Keratinocyte (primary cell): ENCODE measurements at regions not wholly inside any gene's neighbourhood (a gene's known extent, or its start where the extent isn't known, plus 50 kb on each side); places are given as distances from the start of the nearest gene placed in this dataset.

Source experiments
- DNase-seq: peaks from one replicate; pipeline ENCODE4 v3.0.0-alpha.2; 2011; ENCODE audit warnings: low read depth, missing footprints, low spot score
- FAIRE-seq: peaks from 2 replicates; lab custom pipeline; 2011; peaks lifted over from hg19 to GRCh38; lab: Jason Lieb, UNC
- H2AFZ ChIP-seq: 2 replicates; pipeline ENCODE4 v1.6.0; 2012; ENCODE audit warnings: low read length, control low read depth, inconsistent platforms; ENCODE audit not compliant: control insufficient read depth
- H3K27ac ChIP-seq: 2 replicates; pipeline ENCODE4 v1.5.1; 2011; ENCODE audit warnings: low read length; ENCODE audit not compliant: control insufficient read depth, insufficient read depth
- H3K27me3 ChIP-seq: 3 replicates; pipeline ENCODE4 v1.6.0; 2011; ENCODE audit warnings: low read length; ENCODE audit not compliant: control insufficient read depth, insufficient read depth; ENCODE audit errors: extremely low read depth
- H3K36me3 ChIP-seq, 2 experiments: 2 replicates in 1 of 2; 3 replicates in 1 of 2; pipeline ENCODE4 v1.5.1; 2011; ENCODE audit warnings: low read length in 2 of 2, mild to moderate bottlenecking in 1 of 2; ENCODE audit not compliant: control insufficient read depth in 2 of 2, insufficient read depth in 2 of 2; ENCODE audit errors: extremely low read depth in 1 of 2
- H3K4me1 ChIP-seq: 3 replicates; pipeline ENCODE4 v1.5.1; 2011; ENCODE audit warnings: low read length; ENCODE audit not compliant: control insufficient read depth, insufficient read depth; ENCODE audit errors: extremely low read depth
- H3K4me2 ChIP-seq: 3 replicates; pipeline ENCODE4 v1.6.0; 2011; ENCODE audit warnings: low read depth, low read length; ENCODE audit not compliant: control insufficient read depth, insufficient read depth; ENCODE audit errors: extremely low read depth
- H3K4me3 ChIP-seq, 3 experiments: fragments of 200-600 bp in 1 of 3; sonication (generic) in 1 of 3; 2 replicates in 2 of 3; 3 replicates in 1 of 3; pipeline ENCODE4 v1.5.1; 2011 to 2016; ENCODE audit warnings: low read length in 3 of 3, mild to moderate bottlenecking in 3 of 3, control low read depth in 2 of 3, inconsistent platforms in 1 of 3, low read depth in 1 of 3, mixed read lengths in 1 of 3, mixed run types in 1 of 3, moderate library complexity in 1 of 3; ENCODE audit not compliant: control insufficient read depth in 2 of 3, insufficient read depth in 2 of 3; ENCODE audit errors: extremely low read depth in 1 of 3
- H3K79me2 ChIP-seq: 2 replicates; pipeline ENCODE4 v1.6.0; 2012; ENCODE audit warnings: low read length; ENCODE audit not compliant: control insufficient read depth, insufficient read depth
- H3K9ac ChIP-seq: 3 replicates; pipeline ENCODE4 v1.6.0; 2011; ENCODE audit warnings: low read length; ENCODE audit not compliant: control insufficient read depth, insufficient read depth; ENCODE audit errors: extremely low read depth
- H3K9me1 ChIP-seq: 3 replicates; pipeline ENCODE4 v1.6.0; 2011; ENCODE audit warnings: low read length; ENCODE audit not compliant: control insufficient read depth, insufficient read depth; ENCODE audit errors: extremely low read depth
- H3K9me3 ChIP-seq: 2 replicates; pipeline ENCODE4 v1.5.1; 2012; ENCODE audit warnings: low read depth, low read length; ENCODE audit not compliant: control insufficient read depth
- H4K20me1 ChIP-seq: 3 replicates; pipeline ENCODE4 v1.6.0; 2011; ENCODE audit warnings: low read length; ENCODE audit not compliant: control insufficient read depth, insufficient read depth; ENCODE audit errors: extremely low read depth
- CTCF ChIP-seq, 3 experiments: IDR thresholded peaks in 1 of 3; conservative IDR thresholded peaks in 1 of 3; optimal IDR thresholded peaks in 1 of 3; 2 replicates in 2 of 3; 3 replicates in 1 of 3; pipeline versions ENCODE3 to v1.5.1; 2011; ENCODE audit warnings: low read length in 3 of 3, mild to moderate bottlenecking in 3 of 3, moderate library complexity in 2 of 3, control low read depth in 1 of 3, inconsistent platforms in 1 of 3; ENCODE audit not compliant: insufficient read depth in 2 of 3; ENCODE audit errors: extremely low read depth in 1 of 3
- EZH2 ChIP-seq: IDR thresholded peaks from one replicate; pipeline ENCODE4 v1.6.1; 2012; ENCODE audit warnings: inconsistent platforms, mild to moderate bottlenecking, low read length, moderate library complexity
- dilution Hi-C: fragments of 300-500 bp; cut with MboI; formaldehyde crosslinking; loops from one replicate; pipeline ENCODE4 v1.7.0; 2020; ENCODE audit warnings: low sequenced_read_pairs; ENCODE audit not compliant: extremely low pct_ligation_motif_present

GRCh38 chr15:25937796-25938195, 74.7 kb upstream of the ATP10A start:
- Histone ChIP-seq H4K20me1 (no peaks in the 10 kb centered on the region), H3K27ac (no peak overlapping the region), H3K79me2 (no peaks in the 10 kb centered on the region), H3K36me3 (no peaks in the 10 kb centered on the region), H3K4me3 (no peak overlapping the region), H3K4me2 (no peak overlapping the region), H3K9me3 (no peaks in the 10 kb centered on the region), H3K4me1 (no peaks in the 10 kb centered on the region), H3K9me1 (no peaks in the 10 kb centered on the region), H3K9ac (no peak overlapping the region), H2AFZ (no peak overlapping the region), H3K27me3 (no peaks in the 10 kb centered on the region)
- FAIRE-seq (no peak), DNase-seq (no peak)
- dilution Hi-C loops, result no loop called here
- TF ChIP-seq EZH2 (no peak), CTCF (optimal IDR thresholded peaks at IDR 0.05 in 1 of 3, IDR thresholded peaks at IDR 0.05 in 1 of 3, conservative IDR thresholded peaks at IDR 0.05 in 1 of 3; ENCODE audit: extremely low read depth in 1 of 3, insufficient read depth in 2 of 3, low read length in 3 of 3) (no peak)

GRCh38 chr15:25936004-25936403, 72.9 kb upstream of the ATP10A start:
- no peaks in the 10 kb centered on the region for H3K9me3 ChIP-seq
- no peak for FAIRE-seq
- H3K4me2 ChIP-seq, result no peak overlapping the region
- H3K9ac ChIP-seq, result no peak overlapping the region
- no peak for TF ChIP-seq EZH2
- dilution Hi-C loops, result no loop called here
- H3K4me3 ChIP-seq, result no peak overlapping the region
- no peaks in the 10 kb centered on the region for H3K4me1 ChIP-seq
- no peaks in the 10 kb centered on the region for H4K20me1 ChIP-seq
- H3K9me1 ChIP-seq, result no peaks in the 10 kb centered on the region
- H3K36me3 ChIP-seq, result no peaks in the 10 kb centered on the region
- DNase-seq, result no peak
- no peaks in the 10 kb centered on the region for H3K27me3 ChIP-seq
- no peaks in the 10 kb centered on the region for H3K79me2 ChIP-seq
- no peak overlapping the region for H3K27ac ChIP-seq
- no peak overlapping the region for H2AFZ ChIP-seq

- Histone ChIP-seq H3K27ac (no peak overlapping the region), H3K4me1 (no peaks in the 10 kb centered on the region), H3K27me3 (no peaks in the 10 kb centered on the region), H3K9ac (no peak overlapping the region), H3K4me3 (no peak overlapping the region), H3K9me3 (no peaks in the 10 kb centered on the region), H3K36me3 (no peaks in the 10 kb centered on the region), H2AFZ (no peak overlapping the region), H4K20me1 (no peaks in the 10 kb centered on the region), H3K9me1 (no peaks in the 10 kb centered on the region), H3K4me2 (no peak overlapping the region), H3K79me2 (no peaks in the 10 kb centered on the region)
- FAIRE-seq, result no peak
- dilution Hi-C loops, result no loop called here
- peak in 2 of 3 experiments; percentile 44 to 56 for TF ChIP-seq CTCF (optimal IDR thresholded peaks at IDR 0.05 in 1 of 3, IDR thresholded peaks at IDR 0.05 in 1 of 3, conservative IDR thresholded peaks at IDR 0.05 in 1 of 3; ENCODE audit: extremely low read depth in 1 of 3, insufficient read depth in 2 of 3, low read length in 3 of 3)
- no peak for TF ChIP-seq EZH2
- DNase-seq, result no peak
Observed at GRCh38 chr15:25933456-25934158, 70.5 kb upstream of the ATP10A start.
